ENCODE measurements at regions not wholly inside any gene's neighbourhood (a gene's known extent, or its start where the extent isn't known, plus 50 kb on each side); places are given as distances from the start of the nearest gene placed in this dataset.

DNA sequence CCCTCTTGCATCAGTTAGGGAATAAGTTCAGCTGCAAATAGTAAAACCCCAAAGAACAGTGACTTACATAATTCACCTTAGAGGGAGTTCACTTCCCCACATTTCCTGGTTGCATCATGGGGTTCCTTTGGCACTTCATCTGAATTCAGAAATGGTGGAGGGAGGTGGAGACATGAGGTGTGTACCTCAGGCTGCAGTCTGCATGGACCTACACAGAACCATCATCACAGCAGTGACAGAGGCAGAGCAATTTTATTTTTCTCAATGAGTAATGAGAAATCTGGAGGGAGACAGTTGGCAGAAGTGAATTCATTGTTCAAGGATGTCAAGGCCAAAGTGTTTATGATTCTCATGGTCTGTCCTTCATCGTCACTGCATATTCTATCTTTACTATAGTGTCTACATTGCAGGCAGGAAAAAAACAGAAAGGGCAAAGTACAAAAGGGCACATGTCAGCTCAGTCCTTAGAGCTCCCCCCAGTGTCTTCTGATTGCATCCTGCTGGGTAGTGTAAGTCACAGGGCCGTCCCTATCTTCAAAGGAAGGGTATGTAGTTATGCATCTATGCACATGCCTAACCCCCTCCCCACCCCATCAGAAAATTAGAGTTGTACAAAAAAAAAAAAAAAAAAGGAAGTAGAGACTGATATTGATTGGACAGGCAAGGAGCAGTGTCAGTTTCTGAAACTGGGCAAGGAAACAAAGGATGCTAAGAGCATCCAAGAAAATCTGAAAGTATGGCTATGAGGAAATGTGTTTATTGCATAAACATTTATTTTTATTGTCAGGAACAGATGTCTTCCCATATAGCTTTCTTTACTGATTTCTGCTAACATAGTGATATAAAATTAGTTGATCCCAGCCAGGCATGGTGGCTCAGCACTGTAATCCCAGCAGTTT, 132.7 kb upstream of the APC start:
- peak; percentile 33 for DNase-seq (ENCODE audit: low spot score)
- TF ChIP-seq, protein P1, sequence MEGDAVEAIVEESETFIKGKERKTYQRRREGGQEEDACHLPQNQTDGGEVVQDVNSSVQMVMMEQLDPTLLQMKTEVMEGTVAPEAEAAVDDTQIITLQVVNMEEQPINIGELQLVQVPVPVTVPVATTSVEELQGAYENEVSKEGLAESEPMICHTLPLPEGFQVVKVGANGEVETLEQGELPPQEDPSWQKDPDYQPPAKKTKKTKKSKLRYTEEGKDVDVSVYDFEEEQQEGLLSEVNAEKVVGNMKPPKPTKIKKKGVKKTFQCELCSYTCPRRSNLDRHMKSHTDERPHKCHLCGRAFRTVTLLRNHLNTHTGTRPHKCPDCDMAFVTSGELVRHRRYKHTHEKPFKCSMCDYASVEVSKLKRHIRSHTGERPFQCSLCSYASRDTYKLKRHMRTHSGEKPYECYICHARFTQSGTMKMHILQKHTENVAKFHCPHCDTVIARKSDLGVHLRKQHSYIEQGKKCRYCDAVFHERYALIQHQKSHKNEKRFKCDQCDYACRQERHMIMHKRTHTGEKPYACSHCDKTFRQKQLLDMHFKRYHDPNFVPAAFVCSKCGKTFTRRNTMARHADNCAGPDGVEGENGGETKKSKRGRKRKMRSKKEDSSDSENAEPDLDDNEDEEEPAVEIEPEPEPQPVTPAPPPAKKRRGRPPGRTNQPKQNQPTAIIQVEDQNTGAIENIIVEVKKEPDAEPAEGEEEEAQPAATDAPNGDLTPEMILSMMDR (IDR thresholded peaks at IDR 0.05; ENCODE audit: borderline replicate concordance, control extremely low read depth, extremely low read depth, insufficient read depth, missing control alignments), result peak; percentile 38
- in situ Hi-C loops (cut with MboI; ENCODE audit: low sequenced_read_pairs, unreplicated experiment), result no loop called here

DNA sequence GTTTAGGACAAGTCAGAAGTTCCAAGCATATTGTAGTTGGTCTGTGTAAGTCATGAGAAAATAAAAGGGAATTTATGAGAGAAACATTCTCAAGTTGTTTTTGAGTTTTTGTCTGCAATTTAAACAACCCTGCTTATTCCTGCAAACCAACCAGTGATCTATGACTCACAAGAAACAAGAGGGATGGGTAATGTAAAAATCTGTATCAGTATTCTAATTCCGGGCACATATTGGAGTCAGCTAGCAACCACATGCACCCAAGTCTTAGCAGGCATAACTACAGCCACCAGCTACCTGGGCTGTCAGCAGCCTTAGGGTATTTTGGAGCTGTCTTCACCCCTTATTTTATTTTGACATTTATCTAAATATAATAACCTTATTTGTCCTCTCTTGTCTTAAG, 128.7 kb upstream of the APC start:
- in situ Hi-C loops (cut with MboI; ENCODE audit: low sequenced_read_pairs, unreplicated experiment), result no loop called here
- DNase-seq (ENCODE audit: low spot score), result no peak

DNA sequence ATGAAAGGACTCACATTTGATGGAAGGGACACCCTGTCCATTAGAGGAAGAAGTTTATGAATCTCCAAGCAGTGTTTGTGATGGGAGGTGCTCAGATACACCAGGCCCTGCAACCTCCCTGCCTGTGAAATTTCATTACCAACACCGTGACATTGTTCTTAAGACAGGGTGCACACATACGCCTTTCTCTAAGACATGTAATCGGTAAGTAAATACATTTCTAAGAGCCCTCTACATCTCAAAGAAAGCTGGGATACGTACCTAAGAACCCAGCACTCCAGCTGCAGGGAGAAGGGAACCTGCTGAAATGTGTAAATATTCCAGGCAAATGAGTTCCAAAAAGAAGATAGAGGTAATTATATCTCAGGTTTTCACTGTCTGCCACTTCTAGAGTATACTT, 125.0 kb upstream of the APC start:
- in situ Hi-C loops (cut with MboI; ENCODE audit: low sequenced_read_pairs, unreplicated experiment), result no loop called here
- TF ChIP-seq, protein P1 (IDR thresholded peaks at IDR 0.05; ENCODE audit: borderline replicate concordance, control extremely low read depth, extremely low read depth, insufficient read depth, missing control alignments), result no peak
- no peak for DNase-seq (ENCODE audit: low spot score)

More for the DNA sequence above, 128.7 kb upstream of the APC start:
- TF ChIP-seq, protein P1 (IDR thresholded peaks at IDR 0.05; ENCODE audit: borderline replicate concordance, control extremely low read depth, extremely low read depth, insufficient read depth, missing control alignments), result no peak

DNA sequence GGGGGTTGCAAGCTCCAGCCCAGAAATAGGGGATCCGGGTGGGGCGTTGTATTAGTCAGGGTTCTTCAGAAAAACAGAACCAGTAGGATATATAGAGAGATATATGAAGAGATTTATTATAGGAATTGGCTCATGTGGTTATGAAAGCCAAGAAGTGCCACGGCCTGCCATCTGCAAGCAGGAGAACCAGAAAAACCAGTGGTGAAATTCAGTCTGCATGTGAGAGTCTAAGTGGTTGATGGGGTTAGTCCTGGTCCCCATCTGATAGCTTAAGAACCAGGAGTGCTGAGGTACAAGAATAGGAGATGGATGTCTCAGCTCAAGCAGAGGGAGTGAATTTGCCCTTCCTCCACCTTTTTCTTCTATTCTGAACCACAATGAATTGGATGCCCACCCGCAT, 123.4 kb upstream of the APC start:
- in situ Hi-C loops (cut with MboI; ENCODE audit: low sequenced_read_pairs, unreplicated experiment), result no loop called here
- TF ChIP-seq, protein P1 (IDR thresholded peaks at IDR 0.05; ENCODE audit: borderline replicate concordance, control extremely low read depth, extremely low read depth, insufficient read depth, missing control alignments), result no peak
- no peak for DNase-seq (ENCODE audit: low spot score)

DNA sequence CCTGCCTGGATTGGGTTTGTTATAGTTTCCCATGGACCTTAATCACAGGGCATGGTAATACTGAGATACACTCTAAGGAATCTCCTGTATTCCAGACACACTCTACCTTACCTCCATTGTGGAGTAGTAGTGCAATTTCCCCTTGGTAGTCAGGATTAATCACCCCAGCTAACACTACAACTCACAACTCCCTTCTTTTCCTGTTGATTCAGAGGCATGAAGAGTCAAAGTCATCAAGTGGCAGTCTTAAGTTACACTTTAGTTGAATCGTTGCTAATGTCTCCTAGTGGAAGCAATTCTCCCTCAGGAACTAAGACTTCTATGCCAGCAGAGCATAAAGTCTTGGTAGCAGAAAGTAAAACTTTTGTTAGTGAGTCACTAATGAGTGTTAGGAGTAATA, 122.7 kb upstream of the APC start:
- TF ChIP-seq, protein P1 (IDR thresholded peaks at IDR 0.05; ENCODE audit: borderline replicate concordance, control extremely low read depth, extremely low read depth, insufficient read depth, missing control alignments), result no peak
- no peak for DNase-seq (ENCODE audit: low spot score)
- in situ Hi-C loops (cut with MboI; ENCODE audit: low sequenced_read_pairs, unreplicated experiment), result no loop called here

DNA sequence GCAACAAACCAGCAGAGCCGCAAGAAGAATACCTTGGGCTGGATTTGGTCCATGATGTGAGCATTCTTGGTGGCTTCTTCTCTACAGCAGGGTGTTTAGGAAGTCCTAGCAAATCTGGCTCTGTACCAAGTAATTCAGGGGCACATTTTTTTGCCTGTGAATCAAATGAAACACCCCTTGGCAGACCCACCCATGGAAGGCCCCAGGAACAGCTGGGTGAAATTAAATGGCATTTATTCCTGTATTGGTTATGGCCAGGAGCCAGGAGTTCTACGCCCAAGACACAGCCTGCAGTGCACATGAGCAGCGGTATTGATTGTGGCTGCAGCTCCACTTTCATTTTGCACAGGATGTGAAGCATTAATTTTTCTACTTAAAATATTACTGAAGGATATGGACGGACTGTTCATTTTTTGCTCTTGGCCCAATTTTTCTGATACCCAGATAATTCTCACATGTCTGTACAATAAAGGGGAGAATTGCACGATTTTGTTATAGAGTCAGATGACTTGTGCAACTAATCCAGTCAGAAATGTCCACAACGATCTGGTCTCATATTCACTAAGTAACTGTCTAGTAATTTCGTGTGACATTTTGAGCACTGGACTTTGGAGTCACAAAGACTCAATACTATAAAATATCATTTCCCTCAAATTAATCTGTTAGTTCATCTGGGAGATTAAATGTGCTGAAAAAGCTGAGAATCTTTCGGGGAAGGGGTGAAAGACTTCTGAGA, 120.7 kb upstream of the APC start:
- in situ Hi-C loops (cut with MboI; ENCODE audit: low sequenced_read_pairs, unreplicated experiment), result no loop called here
- no peak for DNase-seq (ENCODE audit: low spot score)
- TF ChIP-seq, protein P1 (IDR thresholded peaks at IDR 0.05; ENCODE audit: borderline replicate concordance, control extremely low read depth, extremely low read depth, insufficient read depth, missing control alignments), result no peak
